GM12878 (cell line): ENCODE measurements at regions not wholly inside any gene's neighbourhood (a gene's known extent, or its start where the extent isn't known, plus 50 kb on each side); places are given as distances from the start of the nearest gene placed in this dataset.

Experiments
- CBFB ChIP-seq: IDR thresholded peaks from 2 replicates; pipeline ENCODE4 v1.6.1; 2016; ENCODE audit warnings: antibody characterized with exemption, low read depth
- CBX5 ChIP-seq: sonication (generic); IDR thresholded peaks from 2 replicates; pipeline ENCODE4 v1.6.1; 2016; ENCODE audit warnings: low read depth, moderate library complexity, mild to moderate bottlenecking, inconsistent platforms
- CREB1 ChIP-seq: IDR thresholded peaks from 2 replicates; pipeline ENCODE4 v1.6.1; 2012; ENCODE audit warnings: low read depth, mild to moderate bottlenecking, inconsistent platforms
- CTCF ChIP-seq, 3 experiments: IDR thresholded peaks in 2 of 3; conservative IDR thresholded peaks in 1 of 3; 2 replicates each; pipeline ENCODE4 v1.5.1; 2011; ENCODE audit warnings: low read depth in 3 of 3, low read length in 3 of 3, mild to moderate bottlenecking in 3 of 3, control low read depth in 2 of 3, moderate library complexity in 2 of 3, inconsistent platforms in 1 of 3, mixed read lengths in 1 of 3; ENCODE audit not compliant: control insufficient read depth in 2 of 3, insufficient read depth in 1 of 3; ENCODE audit errors: extremely low read depth in 1 of 3
- FOXM1 ChIP-seq: IDR thresholded peaks from 2 replicates; pipeline ENCODE4 v1.6.1; 2012; ENCODE audit warnings: low read depth, mild to moderate bottlenecking, inconsistent platforms, low read length, moderate library complexity
- GABPA ChIP-seq: IDR thresholded peaks from 2 replicates; pipeline ENCODE4 v1.6.1; 2014; ENCODE audit warnings: antibody characterized with exemption, low read depth, mild to moderate bottlenecking, inconsistent platforms
- NFXL1 ChIP-seq: fragments of 450-650 bp; IDR thresholded peaks from 2 replicates; pipeline ENCODE4 v1.6.1; 2017; ENCODE audit warnings: antibody characterized with exemption, mild to moderate bottlenecking, borderline replicate concordance
- NR2C2 ChIP-seq: IDR thresholded peaks from 2 replicates; pipeline ENCODE4 v1.6.1; 2011; ENCODE audit warnings: borderline replicate concordance, low read depth; ENCODE audit not compliant: control insufficient read depth, insufficient read length
- SP1 ChIP-seq: IDR thresholded peaks from one replicate; pipeline ENCODE4 v1.6.1; 2011; ENCODE audit warnings: low read depth, low read length
- USF2 ChIP-seq: IDR thresholded peaks from 2 replicates; pipeline ENCODE4 v1.6.1; 2011; ENCODE audit warnings: low read depth, low read length, improper control_type of control experiment, borderline replicate concordance
- ZNF207 ChIP-seq: fragments of 450-650 bp; IDR thresholded peaks from 2 replicates; pipeline ENCODE4 v1.6.1; 2014; ENCODE audit warnings: antibody characterized with exemption, mild to moderate bottlenecking, borderline replicate concordance

GRCh38 chr21:41681939-41682718 lies 84.7 kb downstream of the RIPK4 start:
- TF ChIP-seq FOXM1 (no peak), USF2 (no peak), NFXL1 (no peak), CREB1 (no peak), CTCF (IDR thresholded peaks at IDR 0.05 in 2 of 3, conservative IDR thresholded peaks at IDR 0.05 in 1 of 3; ENCODE audit: control insufficient read depth in 2 of 3, extremely low read depth in 1 of 3, insufficient read depth in 1 of 3, low read depth in 3 of 3, low read length in 3 of 3) (no peak), GABPA (no peak), SP1 (no peak), CBX5 (no peak), ZNF207 (no peak), NR2C2 (no peak), CBFB (no peak)
